Lower lobe of right lung (tissue), 2 donors: ENCODE measurements at regions not wholly inside any gene's neighbourhood (a gene's known extent, or its start where the extent isn't known, plus 50 kb on each side); places are given as distances from the start of the nearest gene placed in this dataset.

ENCODE experiments used
- ATAC-seq, 2 donors: fragments of 200-7000 bp; cut with Tn5 transposase; one replicate each; pipeline ENCODE4 v1.9.1; 2020 to 2022; ENCODE audit warnings: mild to moderate bottlenecking in 2 of 2, moderate library complexity in 2 of 2
- DNase-seq: peaks from one replicate; pipeline ENCODE4 v3.0.0-alpha.2; 2020
- H3K27ac ChIP-seq: fragments of 200-600 bp; one replicate; pipeline ENCODE4 v1.8.0; 2022
- H3K27me3 ChIP-seq: fragments of 200-600 bp; one replicate; pipeline ENCODE4 v1.8.0; 2022; ENCODE audit warnings: low read depth
- H3K36me3 ChIP-seq: fragments of 200-600 bp; one replicate; pipeline ENCODE4 v1.8.0; 2022; ENCODE audit warnings: mild to moderate bottlenecking
- H3K4me1 ChIP-seq: fragments of 200-600 bp; one replicate; pipeline ENCODE4 v1.8.0; 2022
- H3K4me3 ChIP-seq: fragments of 200-600 bp; one replicate; pipeline ENCODE4 v1.8.0; 2022; ENCODE audit warnings: mild to moderate bottlenecking
- H3K9me3 ChIP-seq: fragments of 200-600 bp; one replicate; pipeline ENCODE4 v1.8.0; 2022
- intact Hi-C: fragments of 100-400 bp; cut with DNase I; formaldehyde crosslinking; loops from one replicate; pipeline ENCODE4 v1.11.0; 2022
- TF ChIP-seq, protein P1 (sequence below): fragments of 200-600 bp; IDR thresholded peaks from one replicate; pipeline ENCODE4 v1.8.0; 2022; ENCODE audit warnings: antibody characterized with exemption, mild to moderate bottlenecking
- donor health status: DM: no; HTN: yes; CAD: no; lungs with severe emphysema.

GRCh38 chr14:66056268-66056907 is 429.8 kb upstream of the CCDC196 start:
- H3K36me3 ChIP-seq: no peaks in the 10 kb centered on the region
- no peaks in the 10 kb centered on the region for H3K9me3 ChIP-seq
- no peaks in the 10 kb centered on the region for H3K27me3 ChIP-seq
- no peaks in the 10 kb centered on the region for H3K4me1 ChIP-seq
- ATAC-seq: no peak
- TF ChIP-seq, protein P1, sequence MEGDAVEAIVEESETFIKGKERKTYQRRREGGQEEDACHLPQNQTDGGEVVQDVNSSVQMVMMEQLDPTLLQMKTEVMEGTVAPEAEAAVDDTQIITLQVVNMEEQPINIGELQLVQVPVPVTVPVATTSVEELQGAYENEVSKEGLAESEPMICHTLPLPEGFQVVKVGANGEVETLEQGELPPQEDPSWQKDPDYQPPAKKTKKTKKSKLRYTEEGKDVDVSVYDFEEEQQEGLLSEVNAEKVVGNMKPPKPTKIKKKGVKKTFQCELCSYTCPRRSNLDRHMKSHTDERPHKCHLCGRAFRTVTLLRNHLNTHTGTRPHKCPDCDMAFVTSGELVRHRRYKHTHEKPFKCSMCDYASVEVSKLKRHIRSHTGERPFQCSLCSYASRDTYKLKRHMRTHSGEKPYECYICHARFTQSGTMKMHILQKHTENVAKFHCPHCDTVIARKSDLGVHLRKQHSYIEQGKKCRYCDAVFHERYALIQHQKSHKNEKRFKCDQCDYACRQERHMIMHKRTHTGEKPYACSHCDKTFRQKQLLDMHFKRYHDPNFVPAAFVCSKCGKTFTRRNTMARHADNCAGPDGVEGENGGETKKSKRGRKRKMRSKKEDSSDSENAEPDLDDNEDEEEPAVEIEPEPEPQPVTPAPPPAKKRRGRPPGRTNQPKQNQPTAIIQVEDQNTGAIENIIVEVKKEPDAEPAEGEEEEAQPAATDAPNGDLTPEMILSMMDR: no peak
- H3K27ac ChIP-seq: no peak overlapping the region
- intact Hi-C loops: no loop called here
- no peak for DNase-seq
- no peak overlapping the region for H3K4me3 ChIP-seq

DNA sequence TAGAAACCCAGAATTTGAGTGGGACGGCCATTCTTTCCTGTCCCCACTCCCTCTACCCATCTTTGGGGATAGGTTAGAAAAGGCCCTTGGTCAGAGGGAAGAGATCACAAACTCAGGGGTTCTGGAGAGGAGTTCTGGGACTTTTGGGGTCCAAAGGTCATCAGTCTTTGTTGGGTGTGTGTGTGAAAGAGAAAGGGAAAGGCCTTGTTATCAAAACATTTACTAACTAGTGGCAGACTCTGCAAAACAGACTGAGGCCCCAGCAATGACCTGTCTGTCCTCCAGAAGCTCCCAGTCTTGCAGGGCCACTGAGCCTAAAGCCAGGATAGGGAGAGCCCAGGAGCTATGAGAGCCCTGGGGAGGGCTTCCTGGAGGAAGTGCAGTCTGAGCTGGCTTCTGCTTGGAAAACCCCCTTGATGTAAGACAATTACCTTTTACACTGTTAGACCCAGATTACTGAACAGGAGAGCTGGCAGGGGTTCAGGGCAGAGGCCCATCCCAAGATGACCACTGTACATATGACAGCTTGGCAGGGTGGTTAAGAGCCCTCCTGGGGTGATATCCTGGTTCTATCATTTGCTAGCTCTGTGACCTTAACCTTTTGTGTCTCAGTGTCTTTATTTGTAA is 429.1 kb upstream of the CCDC196 start:
- no peak for DNase-seq
- ATAC-seq: no peak
- Histone ChIP-seq H3K9me3 (no peaks in the 10 kb centered on the region), H3K27ac (no peak overlapping the region), H3K36me3 (no peaks in the 10 kb centered on the region), H3K4me1 (no peaks in the 10 kb centered on the region), H3K27me3 (no peaks in the 10 kb centered on the region), H3K4me3 (no peak overlapping the region)
- TF ChIP-seq, protein P1: no peak
- intact Hi-C loops: no loop called here

- intact Hi-C loops: no loop called here
- Histone ChIP-seq H3K4me1 (no peaks in the 10 kb centered on the region), H3K4me3 (no peak overlapping the region), H3K36me3 (no peaks in the 10 kb centered on the region), H3K27me3 (no peaks in the 10 kb centered on the region), H3K9me3 (no peaks in the 10 kb centered on the region), H3K27ac (no peak overlapping the region)
- no peak for DNase-seq
- TF ChIP-seq, protein P1: no peak
- no peak for ATAC-seq
These were observed 421.0 kb upstream of the CCDC196 start for GRCh38 chr14:66065188-66065587.

GRCh38 chr14:66066981-66067776 is 419.0 kb upstream of the CCDC196 start:
- TF ChIP-seq, protein P1: no peak
- H3K27me3 ChIP-seq: peaks cover 5% of the 10 kb centered on the region
- H3K9me3 ChIP-seq: no peaks in the 10 kb centered on the region
- H3K27ac ChIP-seq: no peak overlapping the region
- DNase-seq (no peak), ATAC-seq (no peak)
- no peaks in the 10 kb centered on the region for H3K36me3 ChIP-seq
- H3K4me3 ChIP-seq: no peak overlapping the region
- intact Hi-C loops: no loop called here
- H3K4me1 ChIP-seq: no peaks in the 10 kb centered on the region

DNA sequence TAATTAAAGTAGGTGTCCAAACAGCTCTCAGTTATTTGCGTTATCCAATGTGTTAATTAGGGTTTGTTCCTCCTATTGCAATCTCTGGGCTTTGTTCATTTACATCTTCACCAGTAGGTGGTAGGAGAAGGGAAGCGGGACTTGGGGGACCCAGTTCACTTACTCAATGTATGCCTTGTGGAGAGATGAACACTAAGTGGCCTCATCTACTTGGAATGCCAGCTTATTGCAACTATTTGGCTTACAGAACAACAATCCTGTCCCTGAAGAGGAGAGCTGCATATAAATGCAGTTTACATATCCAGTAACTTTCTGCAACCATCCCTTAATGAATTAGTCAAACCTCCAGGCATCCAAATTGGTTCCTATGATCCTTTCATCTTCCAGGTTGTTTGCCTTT is 417.1 kb upstream of the CCDC196 start:
- DNase-seq: no peak
- ATAC-seq: no peak
- intact Hi-C loops: no loop called here
- Histone ChIP-seq H3K27ac (no peak overlapping the region), H3K4me1 (no peaks in the 10 kb centered on the region), H3K9me3 (no peaks in the 10 kb centered on the region), H3K27me3 (peaks cover 5% of the 10 kb centered on the region), H3K36me3 (no peaks in the 10 kb centered on the region), H3K4me3 (no peak overlapping the region)
- TF ChIP-seq, protein P1: no peak
